Jurkat, Clone E6-1 (cell line): ENCODE measurements at regions not wholly inside any gene's neighbourhood (a gene's known extent, or its start where the extent isn't known, plus 50 kb on each side); places are given as distances from the start of the nearest gene placed in this dataset.

Experiments used
- DNase-seq: peaks from one replicate; pipeline ENCODE4 v3.0.0-alpha.2; 2011; ENCODE audit warnings: low read depth, low spot score
- H3K4me3 ChIP-seq: 2 replicates; pipeline ENCODE4 v1.5.1; 2011; ENCODE audit warnings: mild to moderate bottlenecking, low read length, control low read depth, moderate library complexity

DNA sequence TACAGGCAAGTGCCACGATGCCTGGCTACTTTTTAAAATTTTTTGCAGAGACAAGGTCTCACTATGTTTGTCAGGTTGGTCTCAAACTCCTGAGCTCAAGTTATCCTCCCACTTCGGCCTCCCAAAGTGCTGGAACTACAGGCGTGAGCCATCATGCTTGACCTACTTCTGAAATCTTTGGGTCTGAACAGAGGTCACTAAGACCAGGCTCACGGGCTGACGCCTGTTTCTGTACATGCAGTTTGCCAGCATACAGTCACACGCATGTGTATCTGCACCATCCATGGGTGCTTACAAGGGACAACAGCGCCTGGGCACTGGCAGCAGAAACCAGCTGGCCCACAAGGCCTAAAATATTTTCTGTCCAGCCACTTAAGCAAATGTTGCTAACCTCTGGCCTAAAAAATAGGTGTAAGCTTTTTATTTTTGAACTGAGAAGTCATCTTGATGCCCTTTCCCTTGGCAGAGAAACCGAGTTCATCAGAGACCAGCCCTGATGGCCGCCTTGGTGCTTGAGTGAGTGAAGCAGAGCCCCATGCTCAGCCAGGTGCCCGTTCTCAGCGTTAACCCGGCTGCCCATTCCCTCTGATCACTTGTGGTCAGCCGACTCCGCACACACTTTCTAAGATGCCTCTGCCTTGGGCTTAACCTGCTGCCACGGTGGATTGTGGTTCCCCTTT lies 425.2 kb downstream of the OCA2 start:
- no peak for DNase-seq
- no peak overlapping the region for H3K4me3 ChIP-seq

- H3K4me3 ChIP-seq: no peak overlapping the region
- no peak for DNase-seq
Observed at GRCh38 chr15:27672537-27672936, 426.6 kb downstream of the OCA2 start.

DNA sequence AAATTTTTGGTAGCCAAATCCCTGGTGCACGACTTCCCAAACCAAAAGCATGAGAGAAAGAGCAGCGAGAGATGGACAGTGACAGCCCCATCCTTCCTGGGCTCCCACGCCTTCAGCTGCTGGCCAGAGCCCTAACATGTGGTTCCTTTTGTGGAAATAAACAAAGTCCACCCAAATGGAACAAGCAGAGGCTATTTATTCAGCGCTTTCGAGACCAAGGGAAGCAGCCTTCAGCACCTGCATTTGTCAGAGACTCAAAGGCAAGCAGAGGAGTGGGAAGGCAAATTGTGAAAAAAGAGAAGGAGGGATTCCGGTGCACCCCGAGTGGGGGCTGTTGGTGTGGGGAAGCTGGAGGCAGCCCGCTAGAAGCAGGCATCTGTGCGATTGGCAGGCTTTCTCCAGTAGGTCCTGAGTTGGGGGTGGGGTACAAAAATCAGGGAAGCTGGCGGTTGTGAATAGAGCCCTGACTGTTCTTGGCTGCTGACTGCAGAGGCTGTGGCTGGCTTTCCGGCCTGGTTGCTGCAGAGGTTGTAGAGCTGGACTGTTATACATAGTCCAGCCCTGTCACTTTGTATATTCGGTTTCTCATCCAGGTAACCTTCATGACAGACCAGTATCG lies 427.2 kb downstream of the OCA2 start:
- H3K4me3 ChIP-seq: no peak overlapping the region
- DNase-seq: no peak

GRCh38 chr15:27670486-27671209 lies 428.5 kb downstream of the OCA2 start:
- no peak overlapping the region for H3K4me3 ChIP-seq
- no peak for DNase-seq

DNA sequence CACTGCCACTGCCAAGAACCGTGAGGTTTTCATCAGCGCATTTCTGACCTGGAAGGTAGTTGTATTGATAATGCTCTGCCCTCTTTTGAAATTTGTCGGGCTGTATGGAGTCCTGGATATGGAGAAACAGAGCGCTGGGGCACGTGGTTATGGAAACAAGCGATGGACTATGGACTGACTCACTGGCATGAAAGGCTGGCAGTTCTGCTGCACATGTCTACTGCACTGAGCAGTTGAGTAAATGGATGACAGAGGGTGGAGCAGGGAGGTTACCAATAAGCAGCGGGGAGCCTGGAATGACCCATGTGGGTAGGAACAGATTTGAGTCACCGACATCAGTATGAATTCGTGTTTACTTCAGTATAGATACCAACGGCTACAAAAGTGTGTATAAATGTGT lies 429.5 kb downstream of the OCA2 start:
- H3K4me3 ChIP-seq: no peak overlapping the region
- no peak for DNase-seq

DNA sequence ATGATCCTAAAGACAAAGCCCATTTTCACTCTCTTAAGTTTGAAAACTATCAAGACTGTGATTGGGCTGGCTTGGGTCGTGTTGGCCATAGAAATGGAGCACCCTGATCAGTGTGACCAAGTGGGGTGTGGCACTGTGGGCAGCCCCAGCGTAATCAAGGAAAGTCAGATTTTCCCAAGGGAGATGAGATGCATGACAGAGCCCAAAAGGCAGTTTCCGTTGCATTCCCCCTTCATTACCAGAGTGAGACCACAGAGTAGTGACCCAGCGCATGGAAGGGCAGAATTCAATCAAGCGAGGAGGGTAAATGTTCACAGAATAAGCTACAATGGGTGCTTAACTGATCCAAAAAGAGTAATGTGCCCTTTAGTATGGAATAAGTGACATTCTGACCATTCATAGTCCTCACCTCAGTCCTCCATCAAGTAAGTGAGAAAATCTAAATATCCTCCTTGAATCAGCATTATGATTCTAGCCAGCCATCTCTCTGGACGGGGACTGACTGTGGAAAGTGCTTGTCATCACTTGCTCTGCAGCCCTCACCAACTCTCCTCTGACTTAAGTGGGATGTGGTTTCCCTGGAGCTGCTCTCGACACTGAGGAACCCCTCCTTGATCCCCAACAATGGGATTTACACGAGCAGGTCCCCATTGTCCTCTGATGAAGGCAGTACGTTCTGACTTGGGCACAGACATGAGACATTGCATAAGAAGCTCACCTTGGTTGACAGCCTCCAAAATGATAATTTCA lies 430.5 kb downstream of the OCA2 start:
- no peak overlapping the region for H3K4me3 ChIP-seq
- no peak for DNase-seq

GRCh38 chr15:27665002-27665401 lies 434.1 kb downstream of the OCA2 start:
- peak; percentile 83 for DNase-seq
- H3K4me3 ChIP-seq: peak overlapping the region; percentile 7; the same call in 1 of the 2 replicates

DNA sequence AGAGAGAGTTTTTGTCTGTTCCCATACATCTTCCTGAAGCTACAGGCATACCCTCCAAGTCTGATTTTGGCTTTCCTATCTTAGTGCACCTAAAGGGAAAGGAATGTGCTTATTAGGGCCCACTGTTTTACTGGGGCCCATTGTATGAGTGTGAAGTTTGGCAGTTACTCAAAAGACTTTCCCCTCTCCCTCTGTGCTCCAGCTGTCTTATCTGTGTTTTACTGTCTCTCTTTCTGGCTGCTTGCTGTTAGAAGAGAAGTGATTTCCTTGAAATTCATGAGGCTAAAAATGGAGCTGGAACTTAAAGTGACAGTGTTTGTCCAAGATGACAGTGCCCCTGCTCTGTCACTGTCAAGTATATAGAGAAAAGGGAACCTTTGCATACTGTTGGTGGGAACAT lies 436.2 kb downstream of the OCA2 start:
- no peak overlapping the region for H3K4me3 ChIP-seq
- peak; percentile 25 for DNase-seq

GRCh38 chr15:27660676-27661075 lies 438.4 kb downstream of the OCA2 start:
- no peak for DNase-seq
- H3K4me3 ChIP-seq: no peak overlapping the region

- H3K4me3 ChIP-seq: no peak overlapping the region
- no peak for DNase-seq
Observed at GRCh38 chr15:27656296-27656987, 442.7 kb downstream of the OCA2 start.

- no peak overlapping the region for H3K4me3 ChIP-seq
- no peak for DNase-seq
Observed at GRCh38 chr15:27655056-27655455, 444.1 kb downstream of the OCA2 start.

GRCh38 chr15:27650244-27650643 lies 448.9 kb downstream of the OCA2 start:
- H3K4me3 ChIP-seq: no peak overlapping the region
- no peak for DNase-seq

DNA sequence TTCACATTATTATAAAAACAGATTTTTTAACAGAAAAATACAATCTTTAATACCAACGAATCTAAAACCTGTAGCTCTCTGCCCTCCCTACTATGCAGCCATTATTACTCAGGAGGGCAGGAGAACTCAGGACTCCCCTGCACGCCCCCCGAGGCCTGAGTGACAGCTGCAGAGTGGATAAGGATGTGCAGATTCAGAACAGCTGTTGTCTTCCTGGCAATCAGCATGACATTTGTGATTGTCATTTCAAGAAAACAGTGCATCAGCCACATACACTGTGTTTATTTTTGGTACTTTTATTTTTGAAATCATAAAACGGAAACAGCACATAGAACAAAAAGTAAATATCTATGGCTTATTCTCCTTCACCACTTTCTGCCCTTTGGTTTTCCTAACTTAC lies 450.8 kb downstream of the OCA2 start:
- no peak overlapping the region for H3K4me3 ChIP-seq
- DNase-seq: no peak

DNA sequence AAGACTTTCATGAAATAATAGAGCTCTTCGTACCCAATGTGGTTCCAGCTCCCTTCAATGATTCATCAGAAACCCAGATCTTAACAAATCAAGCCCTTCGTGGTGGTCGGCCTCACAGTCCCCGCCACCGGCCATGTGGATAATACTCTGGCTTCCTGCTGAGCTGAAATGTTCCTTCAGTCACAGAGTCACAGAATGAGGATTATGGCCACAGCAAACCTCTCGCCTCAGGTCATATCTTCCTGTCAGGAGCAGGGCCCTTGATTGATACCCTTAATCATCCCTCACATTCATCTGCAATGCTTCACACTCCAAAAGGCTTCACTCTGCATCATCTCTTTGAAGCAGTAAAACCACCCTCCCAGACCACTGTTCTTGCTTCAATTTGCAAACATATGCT lies 452.6 kb downstream of the OCA2 start:
- DNase-seq: no peak
- no peak overlapping the region for H3K4me3 ChIP-seq

- no peak for DNase-seq
- no peak overlapping the region for H3K4me3 ChIP-seq
Observed at GRCh38 chr15:27645672-27646071, 453.4 kb downstream of the OCA2 start.

DNA sequence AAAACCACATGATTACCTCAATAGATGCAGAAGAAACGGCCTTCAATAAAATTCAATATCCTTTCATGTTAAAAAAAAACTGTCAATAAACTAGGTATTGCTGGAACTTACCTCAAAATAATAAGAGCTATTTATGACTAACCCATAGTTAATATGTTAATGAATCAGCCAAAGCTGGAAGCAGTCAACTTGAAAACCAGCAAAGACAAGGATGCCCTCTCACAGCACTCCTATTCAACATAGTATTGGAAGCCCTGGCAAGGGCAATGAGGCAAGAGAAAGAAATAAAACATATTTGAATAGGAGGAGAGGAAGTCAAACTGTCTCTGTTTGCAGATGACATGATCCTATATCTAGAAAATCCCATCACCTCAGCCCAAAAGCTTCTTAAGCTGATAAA lies 456.1 kb downstream of the OCA2 start:
- H3K4me3 ChIP-seq: no peak overlapping the region
- DNase-seq: no peak

- no peak for DNase-seq
- H3K4me3 ChIP-seq: no peak overlapping the region
Observed at GRCh38 chr15:27639595-27639994, 459.5 kb downstream of the OCA2 start.

DNA sequence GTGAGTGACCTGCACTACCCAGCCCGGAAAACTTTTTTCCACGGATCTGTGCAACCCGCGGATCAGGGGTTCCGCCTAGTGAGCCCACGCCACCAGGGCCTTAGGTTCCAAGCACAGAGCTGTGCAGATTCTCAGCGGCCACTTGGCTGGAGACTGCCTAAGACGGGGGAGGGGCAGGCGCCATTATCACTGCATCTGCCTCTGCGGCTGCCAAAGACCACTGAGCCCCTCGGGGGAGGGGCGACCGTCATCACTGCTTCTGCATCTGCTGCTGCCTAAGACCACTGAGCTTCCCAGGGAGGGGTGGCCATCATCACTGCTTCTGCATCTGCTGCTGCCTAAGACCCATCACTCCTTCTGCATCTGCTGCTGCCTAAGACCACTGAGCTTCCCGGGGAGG lies 460.2 kb downstream of the OCA2 start:
- no peak overlapping the region for H3K4me3 ChIP-seq
- no peak for DNase-seq

DNA sequence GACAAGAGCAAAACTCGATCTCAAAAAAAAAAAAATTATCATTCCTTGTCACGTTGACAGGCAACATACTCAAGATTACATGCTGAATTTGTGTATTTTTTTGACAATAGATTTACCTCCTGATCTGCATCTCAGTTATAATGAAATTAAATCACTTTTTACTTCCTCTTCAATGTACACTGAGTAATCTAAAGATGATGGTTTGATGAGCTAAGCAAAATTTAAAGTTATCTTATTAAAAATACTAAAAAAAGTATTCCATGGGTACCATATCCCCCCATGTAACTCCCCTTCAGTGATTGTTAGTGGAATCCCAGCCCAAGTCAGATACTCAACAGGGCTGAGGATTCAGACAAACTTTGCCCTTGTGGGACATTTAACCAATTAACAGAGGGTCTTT lies 463.2 kb downstream of the OCA2 start:
- DNase-seq: no peak
- no peak overlapping the region for H3K4me3 ChIP-seq
